HL-60 (cell line): ENCODE measurements at regions not wholly inside any gene's neighbourhood (a gene's known extent, or its start where the extent isn't known, plus 50 kb on each side); places are given as distances from the start of the nearest gene placed in this dataset.

Experiments
- CTCF ChIP-seq: IDR thresholded peaks from one replicate; pipeline ENCODE4 v1.5.1; 2011; ENCODE audit warnings: low read length, control low read depth, inconsistent platforms; ENCODE audit not compliant: insufficient read depth
- POLR2AphosphoS5 ChIP-seq: IDR thresholded peaks from 2 replicates; pipeline ENCODE4 v1.6.1; 2012; ENCODE audit warnings: low read depth

GRCh38 chr3:194929578-194929960, 243.9 kb downstream of the FAM43A start:
- TF ChIP-seq POLR2AphosphoS5: no peak
- no peak for TF ChIP-seq CTCF
